ENCODE measurements at regions not wholly inside any gene's neighbourhood (a gene's known extent, or its start where the extent isn't known, plus 50 kb on each side); places are given as distances from the start of the nearest gene placed in this dataset.

DNA sequence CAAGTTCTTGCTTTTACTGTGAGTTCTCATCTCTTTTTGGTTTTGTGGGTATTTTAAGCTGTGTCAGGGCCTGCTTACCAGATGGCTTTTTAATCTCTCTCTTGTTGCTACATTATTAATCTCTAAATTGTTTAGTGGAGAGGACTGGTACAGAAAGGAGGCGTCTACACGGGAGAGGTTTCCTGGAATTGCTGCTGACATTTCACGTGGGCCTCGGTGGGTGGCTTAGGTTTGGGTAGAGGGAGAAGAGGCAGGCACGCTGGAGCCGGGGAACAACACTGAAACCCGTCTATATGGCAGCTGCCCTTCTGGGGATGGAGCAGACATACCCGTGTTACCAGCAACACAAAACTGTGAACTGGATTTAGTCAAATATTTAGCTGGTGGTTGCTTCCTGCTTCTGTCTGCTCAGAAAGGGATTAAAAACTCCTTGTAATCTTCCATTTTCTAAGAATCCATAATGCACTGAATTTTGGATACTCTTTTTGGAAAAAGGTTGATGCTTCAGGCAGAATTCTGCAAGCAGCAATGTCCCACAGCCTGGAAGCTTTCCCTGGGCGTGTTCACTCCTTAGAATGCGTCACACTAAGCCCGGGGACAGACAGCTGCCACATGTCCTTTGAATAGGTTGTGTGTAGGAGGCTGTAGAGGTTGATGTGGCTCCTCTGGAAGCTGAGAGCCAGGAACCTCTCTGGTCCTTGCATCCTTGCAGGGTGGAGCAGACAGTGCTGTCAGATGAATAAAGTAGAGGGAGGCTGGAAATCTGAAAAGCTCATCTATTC lies 199.8 kb upstream of the GATB start:
- no peak overlapping the region for H3K27ac ChIP-seq (ENCODE audit: low read depth, low read length)
- intact Hi-C loops (cut with micrococcal nuclease) = no loop called here
- H3K36me3 ChIP-seq (ENCODE audit: control insufficient read depth in 1 of 2, insufficient read depth in 2 of 2, low read length in 2 of 2) = no peaks in the 10 kb centered on the region
- no peak overlapping the region for H3K9ac ChIP-seq (ENCODE audit: low read length)
- H3K4me3 ChIP-seq (replicated peaks in 1 of 2; ENCODE audit: low read depth in 1 of 2, low read length in 2 of 2) = no peak overlapping the region
- H4K20me1 ChIP-seq (ENCODE audit: insufficient read depth) = no peaks in the 10 kb centered on the region
- RAD21 ChIA-PET (ENCODE audit: low non-redundant PET in 1 of 2, low total read pairs in 2 of 2, uncharacterized antibody in 2 of 2, unreplicated experiment in 2 of 2) = no interaction called here
- no peaks in the 10 kb centered on the region for H3K9me3 ChIP-seq (ENCODE audit: control insufficient read depth in 1 of 2, insufficient read depth in 1 of 2, low read depth in 1 of 2, low read length in 2 of 2)
- H3K9me2 ChIP-seq (ENCODE audit: insufficient read depth) = no peaks in the 10 kb centered on the region
- DNase-seq (ENCODE audit: low read depth, low spot score) = no peak
- POLR2A ChIA-PET = no interaction called here
- CTCF ChIA-PET = no interaction called here
- H3K4me1 ChIP-seq (ENCODE audit: control insufficient read depth in 1 of 2, insufficient read depth in 2 of 2, low read length in 2 of 2) = no peaks in the 10 kb centered on the region
- H2AFZ ChIP-seq (ENCODE audit: low read depth, low read length, poor library complexity, severe bottlenecking) = no peak overlapping the region
- no peaks in the 10 kb centered on the region for H3K27me3 ChIP-seq (ENCODE audit: insufficient read depth, low read length)
- no peak overlapping the region for H3K4me2 ChIP-seq (ENCODE audit: low read length)
- ATAC-seq = no peak
- BruUV-seq (replicated peaks) = no TSS peak
- H3K79me2 ChIP-seq (ENCODE audit: insufficient read depth, low read length) = no peaks in the 10 kb centered on the region
- TF ChIP-seq, protein P1, sequence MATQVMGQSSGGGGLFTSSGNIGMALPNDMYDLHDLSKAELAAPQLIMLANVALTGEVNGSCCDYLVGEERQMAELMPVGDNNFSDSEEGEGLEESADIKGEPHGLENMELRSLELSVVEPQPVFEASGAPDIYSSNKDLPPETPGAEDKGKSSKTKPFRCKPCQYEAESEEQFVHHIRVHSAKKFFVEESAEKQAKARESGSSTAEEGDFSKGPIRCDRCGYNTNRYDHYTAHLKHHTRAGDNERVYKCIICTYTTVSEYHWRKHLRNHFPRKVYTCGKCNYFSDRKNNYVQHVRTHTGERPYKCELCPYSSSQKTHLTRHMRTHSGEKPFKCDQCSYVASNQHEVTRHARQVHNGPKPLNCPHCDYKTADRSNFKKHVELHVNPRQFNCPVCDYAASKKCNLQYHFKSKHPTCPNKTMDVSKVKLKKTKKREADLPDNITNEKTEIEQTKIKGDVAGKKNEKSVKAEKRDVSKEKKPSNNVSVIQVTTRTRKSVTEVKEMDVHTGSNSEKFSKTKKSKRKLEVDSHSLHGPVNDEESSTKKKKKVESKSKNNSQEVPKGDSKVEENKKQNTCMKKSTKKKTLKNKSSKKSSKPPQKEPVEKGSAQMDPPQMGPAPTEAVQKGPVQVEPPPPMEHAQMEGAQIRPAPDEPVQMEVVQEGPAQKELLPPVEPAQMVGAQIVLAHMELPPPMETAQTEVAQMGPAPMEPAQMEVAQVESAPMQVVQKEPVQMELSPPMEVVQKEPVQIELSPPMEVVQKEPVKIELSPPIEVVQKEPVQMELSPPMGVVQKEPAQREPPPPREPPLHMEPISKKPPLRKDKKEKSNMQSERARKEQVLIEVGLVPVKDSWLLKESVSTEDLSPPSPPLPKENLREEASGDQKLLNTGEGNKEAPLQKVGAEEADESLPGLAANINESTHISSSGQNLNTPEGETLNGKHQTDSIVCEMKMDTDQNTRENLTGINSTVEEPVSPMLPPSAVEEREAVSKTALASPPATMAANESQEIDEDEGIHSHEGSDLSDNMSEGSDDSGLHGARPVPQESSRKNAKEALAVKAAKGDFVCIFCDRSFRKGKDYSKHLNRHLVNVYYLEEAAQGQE (IDR thresholded peaks at IDR 0.05; ENCODE audit: low read depth) = no peak
- TF ChIP-seq EGR1 (IDR thresholded peaks at IDR 0.05; ENCODE audit: low read depth) = no peak
- TF ChIP-seq POLR2A (IDR thresholded peaks at IDR 0.05; ENCODE audit: borderline replicate concordance, extremely low read depth, insufficient read depth, insufficient read length) = no peak

DNA sequence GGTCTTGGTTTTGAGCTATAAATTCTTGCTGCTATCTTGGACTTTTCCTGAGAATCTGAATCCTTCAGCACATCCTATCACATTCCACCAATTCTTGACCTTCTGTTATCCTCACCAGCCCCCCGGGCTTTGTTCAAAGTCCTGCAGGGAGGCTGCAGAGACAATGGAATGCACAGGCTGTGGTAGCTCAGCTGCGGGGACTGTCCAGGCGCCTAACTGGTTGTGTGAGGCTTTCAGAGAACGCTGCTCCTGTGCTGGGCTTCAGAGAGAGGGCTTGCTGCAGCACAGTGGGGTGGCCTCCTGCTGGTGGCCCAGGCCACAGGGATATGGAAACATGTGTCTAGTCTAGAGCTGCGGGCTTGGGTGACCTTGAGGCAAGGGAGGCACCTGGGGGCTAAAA lies 196.3 kb upstream of the GATB start:
- H3K9me2 ChIP-seq (ENCODE audit: insufficient read depth) = no peaks in the 10 kb centered on the region
- H3K27ac ChIP-seq (ENCODE audit: low read depth, low read length) = no peak overlapping the region
- BruUV-seq (replicated peaks) = no TSS peak
- no peaks in the 10 kb centered on the region for H3K4me1 ChIP-seq (ENCODE audit: control insufficient read depth in 1 of 2, insufficient read depth in 2 of 2, low read length in 2 of 2)
- H3K4me2 ChIP-seq (ENCODE audit: low read length) = no peak overlapping the region
- no peaks in the 10 kb centered on the region for H3K79me2 ChIP-seq (ENCODE audit: insufficient read depth, low read length)
- intact Hi-C loops (cut with micrococcal nuclease) = no loop called here
- no peaks in the 10 kb centered on the region for H3K36me3 ChIP-seq (ENCODE audit: control insufficient read depth in 1 of 2, insufficient read depth in 2 of 2, low read length in 2 of 2)
- no peak for TF ChIP-seq FOSL1 (IDR thresholded peaks at IDR 0.05; ENCODE audit: low read depth)
- TF ChIP-seq, protein P2, sequence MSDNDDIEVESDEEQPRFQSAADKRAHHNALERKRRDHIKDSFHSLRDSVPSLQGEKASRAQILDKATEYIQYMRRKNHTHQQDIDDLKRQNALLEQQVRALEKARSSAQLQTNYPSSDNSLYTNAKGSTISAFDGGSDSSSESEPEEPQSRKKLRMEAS (IDR thresholded peaks at IDR 0.05) = no peak
- TF ChIP-seq, protein P1 (IDR thresholded peaks at IDR 0.05; ENCODE audit: low read depth) = no peak
- no peak for TF ChIP-seq CBX3 (IDR thresholded peaks at IDR 0.05; ENCODE audit: low read depth)
- POLR2A ChIA-PET = no interaction called here
- H3K9me3 ChIP-seq (ENCODE audit: control insufficient read depth in 1 of 2, insufficient read depth in 1 of 2, low read depth in 1 of 2, low read length in 2 of 2) = no peaks in the 10 kb centered on the region
- H4K20me1 ChIP-seq (ENCODE audit: insufficient read depth) = no peaks in the 10 kb centered on the region
- H3K9ac ChIP-seq (ENCODE audit: low read length) = no peak overlapping the region
- H3K4me3 ChIP-seq (replicated peaks in 1 of 2; ENCODE audit: low read depth in 1 of 2, low read length in 2 of 2) = no peak overlapping the region
- RAD21 ChIA-PET (ENCODE audit: low non-redundant PET in 1 of 2, low total read pairs in 2 of 2, uncharacterized antibody in 2 of 2, unreplicated experiment in 2 of 2) = no interaction called here
- no peaks in the 10 kb centered on the region for H3K27me3 ChIP-seq (ENCODE audit: insufficient read depth, low read length)
- CTCF ChIA-PET = no interaction called here
- H2AFZ ChIP-seq (ENCODE audit: low read depth, low read length, poor library complexity, severe bottlenecking) = no peak overlapping the region
- no peak for DNase-seq (ENCODE audit: low read depth, low spot score)
- ATAC-seq = no peak
